Liver (tissue), 8 donors: ENCODE measurements at regions not wholly inside any gene's neighbourhood (a gene's known extent, or its start where the extent isn't known, plus 50 kb on each side); places are given as distances from the start of the nearest gene placed in this dataset.

Experiments
- DNase-seq: peaks from one replicate; pipeline ENCODE4 v3.0.0-alpha.2; 2017; ENCODE audit warnings: low spot score
- H3K27ac ChIP-seq, 2 donors: one replicate each; pipeline ENCODE4 v1.7.0; 2013; ENCODE audit warnings: inconsistent platforms in 2 of 2, low read length in 2 of 2, control low read depth in 1 of 2, low read depth in 1 of 2, mild to moderate bottlenecking in 1 of 2
- H3K27me3 ChIP-seq, 4 donors: one replicate each; pipeline versions ENCODE4 v1.6.1 to v1.7.0; 2013; ENCODE audit warnings: low read length in 3 of 4, inconsistent platforms in 1 of 4, mild to moderate bottlenecking in 1 of 4, moderate library complexity in 1 of 4; ENCODE audit not compliant: control insufficient read depth in 4 of 4, insufficient read depth in 4 of 4
- H3K36me3 ChIP-seq, 4 donors: one replicate each; pipeline versions ENCODE4 v1.6.1 to v1.7.0; 2013; ENCODE audit warnings: low read length in 3 of 4, mild to moderate bottlenecking in 3 of 4, low read depth in 1 of 4, moderate library complexity in 1 of 4; ENCODE audit not compliant: control insufficient read depth in 4 of 4, insufficient read depth in 3 of 4
- H3K4me1 ChIP-seq, 4 donors: one replicate each; pipeline versions ENCODE4 v1.6.1 to v1.7.0; 2013; ENCODE audit warnings: low read length in 3 of 4, mild to moderate bottlenecking in 3 of 4, moderate library complexity in 1 of 4; ENCODE audit not compliant: control insufficient read depth in 4 of 4, insufficient read depth in 4 of 4
- H3K4me3 ChIP-seq, 3 donors: one replicate each; pipeline versions ENCODE4 v1.6.1 to v1.7.0; 2013; ENCODE audit warnings: low read length in 3 of 3, control low read depth in 1 of 3, low read depth in 1 of 3, mild to moderate bottlenecking in 1 of 3
- H3K9ac ChIP-seq, 2 donors: one replicate each; pipeline ENCODE4 v1.7.0; 2013; ENCODE audit warnings: low read length in 2 of 2, mild to moderate bottlenecking in 2 of 2, moderate library complexity in 2 of 2, control low read depth in 1 of 2, low read depth in 1 of 2
- H3K9me3 ChIP-seq, 4 donors: one replicate each; pipeline versions ENCODE4 v1.6.1 to v1.7.0; 2013; ENCODE audit warnings: low read length in 3 of 4; ENCODE audit not compliant: control insufficient read depth in 4 of 4
- EGR1 ChIP-seq, 2 donors: IDR thresholded peaks; 2 replicates each; pipeline ENCODE4 v1.6.1; 2016 to 2018; ENCODE audit warnings: antibody characterized with exemption in 2 of 2, low read depth in 2 of 2
- FOXA1 ChIP-seq: IDR thresholded peaks from 2 replicates; pipeline ENCODE4 v1.6.1; 2016; ENCODE audit warnings: antibody characterized with exemption
- FOXA2 ChIP-seq: IDR thresholded peaks from 2 replicates; pipeline ENCODE4 v1.6.1; 2016; ENCODE audit warnings: antibody characterized with exemption
- GABPA ChIP-seq, 2 donors: IDR thresholded peaks in 1 of 2; conservative IDR thresholded peaks in 1 of 2; 2 replicates each; pipeline ENCODE4 v1.6.1; 2016; ENCODE audit warnings: antibody characterized with exemption in 2 of 2, mild to moderate bottlenecking in 1 of 2, moderate library complexity in 1 of 2
- HNF4A ChIP-seq, 2 donors: conservative IDR thresholded peaks; 2 replicates each; pipeline ENCODE4 v1.6.1; 2016; ENCODE audit warnings: antibody characterized with exemption in 2 of 2, mild to moderate bottlenecking in 2 of 2
- HNF4G ChIP-seq: IDR thresholded peaks from 2 replicates; pipeline ENCODE4 v1.6.1; 2016; ENCODE audit warnings: antibody characterized with exemption
- JUND ChIP-seq, 2 donors: IDR thresholded peaks; 2 replicates each; pipeline ENCODE4 v1.6.1; 2016; ENCODE audit warnings: antibody characterized with exemption in 2 of 2
- NR2F2 ChIP-seq: IDR thresholded peaks from 2 replicates; pipeline ENCODE4 v1.6.1; 2016; ENCODE audit warnings: antibody characterized with exemption
- RAD21 ChIP-seq, 2 donors: IDR thresholded peaks; 2 replicates each; pipeline ENCODE4 v1.6.1; 2016; ENCODE audit warnings: antibody characterized with exemption in 2 of 2, mild to moderate bottlenecking in 2 of 2
- RXRA ChIP-seq, 2 donors: IDR thresholded peaks; 2 replicates each; pipeline ENCODE4 v1.6.1; 2017 to 2018; ENCODE audit warnings: antibody characterized with exemption in 2 of 2, mild to moderate bottlenecking in 1 of 2
- SP1 ChIP-seq: IDR thresholded peaks from 2 replicates; pipeline ENCODE4 v1.6.1; 2018; ENCODE audit warnings: antibody characterized with exemption, mild to moderate bottlenecking
- TAF1 ChIP-seq: conservative IDR thresholded peaks from 2 replicates; pipeline ENCODE4 v1.6.1; 2016; ENCODE audit warnings: antibody characterized with exemption, mild to moderate bottlenecking
- YY1 ChIP-seq: IDR thresholded peaks from 2 replicates; pipeline ENCODE4 v1.6.1; 2016; ENCODE audit warnings: antibody characterized with exemption, mild to moderate bottlenecking
- WGBS: extraction: QIAGEN DNeasy Blood & Tissue Kit; methylation state at CpG from one replicate; pipeline ENCODE4 v1.1.7; 2013; 5-methylcytosine and 5-hydroxymethylcytosine counted together
- TF ChIP-seq, protein P1 (sequence below): fragments of 150-350 bp; IDR thresholded peaks from 2 replicates; pipeline ENCODE4 v1.5.1; 2017; ENCODE audit warnings: improper control_type of control experiment, low read depth, low read length; ENCODE audit not compliant: missing input control
- TF ChIP-seq, protein P2 (sequence below): IDR thresholded peaks from 2 replicates; pipeline ENCODE4 v1.6.1; 2016; ENCODE audit warnings: antibody characterized with exemption
- TF ChIP-seq, protein P3 (sequence below): IDR thresholded peaks from 2 replicates; pipeline ENCODE4 v1.6.1; 2016; ENCODE audit warnings: antibody characterized with exemption, mild to moderate bottlenecking
- TF ChIP-seq, protein P4 (sequence below): IDR thresholded peaks from 2 replicates; pipeline ENCODE4 v1.6.1; 2016; ENCODE audit warnings: antibody characterized with exemption
- TF ChIP-seq, protein P5 (sequence below): IDR thresholded peaks from 2 replicates; pipeline ENCODE4 v1.6.1; 2016; ENCODE audit warnings: antibody characterized with exemption
- donor health status: healthy.
- donor health status: healthy.
- donor health status: healthy.
- donor health status: healthy.
- donor health status: healthy.

DNA sequence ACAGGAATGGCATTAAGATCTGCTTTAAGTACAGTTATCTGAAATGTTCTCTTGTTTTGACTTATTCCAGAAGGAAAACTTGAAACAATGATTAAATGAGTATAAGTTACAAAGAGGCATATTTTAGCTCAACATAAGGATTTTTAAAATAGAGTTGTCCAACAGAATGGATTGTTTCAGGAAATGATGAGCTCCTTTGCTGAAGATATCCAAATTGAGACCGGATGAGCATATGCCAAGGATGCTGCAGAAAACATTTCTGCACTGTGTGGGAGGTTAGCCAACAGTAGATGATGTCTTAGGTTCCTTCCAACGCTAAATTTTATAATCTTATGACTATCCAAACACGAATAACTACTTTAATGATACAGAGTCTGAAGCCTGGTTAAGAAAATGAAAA, 226.5 kb upstream of the NANOGP8 start:
- Histone ChIP-seq H3K27ac (no peak overlapping the region), H3K9ac (no peak overlapping the region), H3K27me3 (no peaks in the 10 kb centered on the region), H3K9me3 (no peaks in the 10 kb centered on the region), H3K4me1 (peaks cover 5 to 30% (median 17%) of the 10 kb centered on the region in 4 donors), H3K4me3 (no peak overlapping the region), H3K36me3 (no peaks in the 10 kb centered on the region)
- TF ChIP-seq SP1 (no peak), NR2F2 (no peak), TAF1 (no peak), EGR1 (IDR thresholded peaks at IDR 0.05; ENCODE audit: low read depth in 2 of 2) (no peak), FOXA2 (no peak), RAD21 (IDR thresholded peaks at IDR 0.05) (no peak), HNF4G (no peak), RXRA (IDR thresholded peaks at IDR 0.05) (no peak), JUND (IDR thresholded peaks at IDR 0.05) (no peak), HNF4A (conservative IDR thresholded peaks at IDR 0.05) (no peak), FOXA1 (no peak), YY1 (no peak), GABPA (IDR thresholded peaks at IDR 0.05 in 1 of 2, conservative IDR thresholded peaks at IDR 0.05 in 1 of 2) (no peak)
- TF ChIP-seq, protein P1, sequence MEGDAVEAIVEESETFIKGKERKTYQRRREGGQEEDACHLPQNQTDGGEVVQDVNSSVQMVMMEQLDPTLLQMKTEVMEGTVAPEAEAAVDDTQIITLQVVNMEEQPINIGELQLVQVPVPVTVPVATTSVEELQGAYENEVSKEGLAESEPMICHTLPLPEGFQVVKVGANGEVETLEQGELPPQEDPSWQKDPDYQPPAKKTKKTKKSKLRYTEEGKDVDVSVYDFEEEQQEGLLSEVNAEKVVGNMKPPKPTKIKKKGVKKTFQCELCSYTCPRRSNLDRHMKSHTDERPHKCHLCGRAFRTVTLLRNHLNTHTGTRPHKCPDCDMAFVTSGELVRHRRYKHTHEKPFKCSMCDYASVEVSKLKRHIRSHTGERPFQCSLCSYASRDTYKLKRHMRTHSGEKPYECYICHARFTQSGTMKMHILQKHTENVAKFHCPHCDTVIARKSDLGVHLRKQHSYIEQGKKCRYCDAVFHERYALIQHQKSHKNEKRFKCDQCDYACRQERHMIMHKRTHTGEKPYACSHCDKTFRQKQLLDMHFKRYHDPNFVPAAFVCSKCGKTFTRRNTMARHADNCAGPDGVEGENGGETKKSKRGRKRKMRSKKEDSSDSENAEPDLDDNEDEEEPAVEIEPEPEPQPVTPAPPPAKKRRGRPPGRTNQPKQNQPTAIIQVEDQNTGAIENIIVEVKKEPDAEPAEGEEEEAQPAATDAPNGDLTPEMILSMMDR = no peak
- TF ChIP-seq, protein P2, sequence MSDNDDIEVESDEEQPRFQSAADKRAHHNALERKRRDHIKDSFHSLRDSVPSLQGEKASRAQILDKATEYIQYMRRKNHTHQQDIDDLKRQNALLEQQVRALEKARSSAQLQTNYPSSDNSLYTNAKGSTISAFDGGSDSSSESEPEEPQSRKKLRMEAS = no peak
- TF ChIP-seq, protein P3, sequence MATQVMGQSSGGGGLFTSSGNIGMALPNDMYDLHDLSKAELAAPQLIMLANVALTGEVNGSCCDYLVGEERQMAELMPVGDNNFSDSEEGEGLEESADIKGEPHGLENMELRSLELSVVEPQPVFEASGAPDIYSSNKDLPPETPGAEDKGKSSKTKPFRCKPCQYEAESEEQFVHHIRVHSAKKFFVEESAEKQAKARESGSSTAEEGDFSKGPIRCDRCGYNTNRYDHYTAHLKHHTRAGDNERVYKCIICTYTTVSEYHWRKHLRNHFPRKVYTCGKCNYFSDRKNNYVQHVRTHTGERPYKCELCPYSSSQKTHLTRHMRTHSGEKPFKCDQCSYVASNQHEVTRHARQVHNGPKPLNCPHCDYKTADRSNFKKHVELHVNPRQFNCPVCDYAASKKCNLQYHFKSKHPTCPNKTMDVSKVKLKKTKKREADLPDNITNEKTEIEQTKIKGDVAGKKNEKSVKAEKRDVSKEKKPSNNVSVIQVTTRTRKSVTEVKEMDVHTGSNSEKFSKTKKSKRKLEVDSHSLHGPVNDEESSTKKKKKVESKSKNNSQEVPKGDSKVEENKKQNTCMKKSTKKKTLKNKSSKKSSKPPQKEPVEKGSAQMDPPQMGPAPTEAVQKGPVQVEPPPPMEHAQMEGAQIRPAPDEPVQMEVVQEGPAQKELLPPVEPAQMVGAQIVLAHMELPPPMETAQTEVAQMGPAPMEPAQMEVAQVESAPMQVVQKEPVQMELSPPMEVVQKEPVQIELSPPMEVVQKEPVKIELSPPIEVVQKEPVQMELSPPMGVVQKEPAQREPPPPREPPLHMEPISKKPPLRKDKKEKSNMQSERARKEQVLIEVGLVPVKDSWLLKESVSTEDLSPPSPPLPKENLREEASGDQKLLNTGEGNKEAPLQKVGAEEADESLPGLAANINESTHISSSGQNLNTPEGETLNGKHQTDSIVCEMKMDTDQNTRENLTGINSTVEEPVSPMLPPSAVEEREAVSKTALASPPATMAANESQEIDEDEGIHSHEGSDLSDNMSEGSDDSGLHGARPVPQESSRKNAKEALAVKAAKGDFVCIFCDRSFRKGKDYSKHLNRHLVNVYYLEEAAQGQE = no peak
- TF ChIP-seq, protein P4, sequence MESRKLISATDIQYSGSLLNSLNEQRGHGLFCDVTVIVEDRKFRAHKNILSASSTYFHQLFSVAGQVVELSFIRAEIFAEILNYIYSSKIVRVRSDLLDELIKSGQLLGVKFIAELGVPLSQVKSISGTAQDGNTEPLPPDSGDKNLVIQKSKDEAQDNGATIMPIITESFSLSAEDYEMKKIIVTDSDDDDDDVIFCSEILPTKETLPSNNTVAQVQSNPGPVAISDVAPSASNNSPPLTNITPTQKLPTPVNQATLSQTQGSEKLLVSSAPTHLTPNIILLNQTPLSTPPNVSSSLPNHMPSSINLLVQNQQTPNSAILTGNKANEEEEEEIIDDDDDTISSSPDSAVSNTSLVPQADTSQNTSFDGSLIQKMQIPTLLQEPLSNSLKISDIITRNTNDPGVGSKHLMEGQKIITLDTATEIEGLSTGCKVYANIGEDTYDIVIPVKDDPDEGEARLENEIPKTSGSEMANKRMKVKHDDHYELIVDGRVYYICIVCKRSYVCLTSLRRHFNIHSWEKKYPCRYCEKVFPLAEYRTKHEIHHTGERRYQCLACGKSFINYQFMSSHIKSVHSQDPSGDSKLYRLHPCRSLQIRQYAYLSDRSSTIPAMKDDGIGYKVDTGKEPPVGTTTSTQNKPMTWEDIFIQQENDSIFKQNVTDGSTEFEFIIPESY = no peak
- TF ChIP-seq, protein P5, sequence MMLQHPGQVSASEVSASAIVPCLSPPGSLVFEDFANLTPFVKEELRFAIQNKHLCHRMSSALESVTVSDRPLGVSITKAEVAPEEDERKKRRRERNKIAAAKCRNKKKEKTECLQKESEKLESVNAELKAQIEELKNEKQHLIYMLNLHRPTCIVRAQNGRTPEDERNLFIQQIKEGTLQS = no peak
- DNase-seq = no peak
- 74% methylated on average over 3 of the region's 3 CpGs for WGBS
